Activated naive CD4-positive, alpha-beta T cell treated with anti-CD3 and anti-CD28 coated beads for 36 hours (primary cell): ENCODE measurements at regions not wholly inside any gene's neighbourhood (a gene's known extent, or its start where the extent isn't known, plus 50 kb on each side); places are given as distances from the start of the nearest gene placed in this dataset.

ENCODE experiments used
- CTCF ChIA-PET: fragments of 350-600 bp; sonication (Branson Sonifier 250); formaldehyde crosslinking; loops from one replicate; lab custom pipeline; 2021; ENCODE audit warnings: antibody characterized with exemption; lab: Charles Lee
- DNase-seq: peaks from one replicate; pipeline ENCODE4 v3.0.0-alpha.2; 2020
- H3K27ac Mint-ChIP-seq: one replicate; pipeline ENCODE4 v1.8.0; 2021; ENCODE audit warnings: mild to moderate bottlenecking, mixed read lengths
- H3K27me3 Mint-ChIP-seq: one replicate; pipeline ENCODE4 v1.8.0; 2021; ENCODE audit warnings: low read depth, mixed read lengths
- H3K36me3 Mint-ChIP-seq: one replicate; pipeline ENCODE4 v1.8.0; 2021; ENCODE audit warnings: low read depth, mixed read lengths
- H3K4me1 Mint-ChIP-seq: one replicate; pipeline ENCODE4 v1.8.0; 2021; ENCODE audit warnings: low read depth, mixed read lengths
- H3K4me3 Mint-ChIP-seq: one replicate; pipeline ENCODE4 v1.8.0; 2021; ENCODE audit warnings: mild to moderate bottlenecking, moderate library complexity, mixed read lengths
- H3K9me3 Mint-ChIP-seq: one replicate; pipeline ENCODE4 v1.8.0; 2021; ENCODE audit warnings: mixed read lengths
- intact Hi-C: fragments of 100-400 bp; cut with micrococcal nuclease; formaldehyde crosslinking; loops from one replicate; pipeline ENCODE4 v1.15.1; 2023

DNA sequence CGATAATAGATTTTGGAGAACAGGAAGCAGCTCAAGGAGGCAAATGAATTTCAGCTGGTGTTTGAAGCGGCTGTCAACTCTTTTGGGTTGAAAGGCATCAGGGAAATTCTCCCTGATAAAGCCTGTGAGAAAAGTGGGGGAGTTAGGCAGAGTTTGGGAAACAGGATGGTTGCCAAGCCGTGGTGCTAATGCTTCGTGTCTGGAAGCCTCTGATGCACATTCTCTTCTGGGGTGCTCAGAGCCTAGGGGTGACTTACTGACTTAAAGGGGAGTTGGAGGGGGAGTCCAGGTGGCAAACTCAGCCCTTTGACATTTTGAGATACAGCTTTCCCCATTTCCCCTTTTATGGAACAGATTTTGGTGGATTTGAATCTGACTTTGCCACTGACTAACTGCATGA lies 202.5 kb upstream of the CLINT1 start:
- no peak overlapping the region for H3K27ac Mint-ChIP-seq
- peaks cover 6% of the 10 kb centered on the region for H3K27me3 Mint-ChIP-seq
- intact Hi-C loops: no loop called here
- no peaks in the 10 kb centered on the region for H3K9me3 Mint-ChIP-seq
- no peak for DNase-seq
- no peaks in the 10 kb centered on the region for H3K4me1 Mint-ChIP-seq
- H3K4me3 Mint-ChIP-seq: no peak overlapping the region
- H3K36me3 Mint-ChIP-seq: no peaks in the 10 kb centered on the region
- CTCF ChIA-PET: interaction anchor here (0.7 to 2.5 kb wide), 2 partner anchors 14 kb away, joined by 4 to 17 read pairs; no protein-coding TSS in a partner anchor

DNA sequence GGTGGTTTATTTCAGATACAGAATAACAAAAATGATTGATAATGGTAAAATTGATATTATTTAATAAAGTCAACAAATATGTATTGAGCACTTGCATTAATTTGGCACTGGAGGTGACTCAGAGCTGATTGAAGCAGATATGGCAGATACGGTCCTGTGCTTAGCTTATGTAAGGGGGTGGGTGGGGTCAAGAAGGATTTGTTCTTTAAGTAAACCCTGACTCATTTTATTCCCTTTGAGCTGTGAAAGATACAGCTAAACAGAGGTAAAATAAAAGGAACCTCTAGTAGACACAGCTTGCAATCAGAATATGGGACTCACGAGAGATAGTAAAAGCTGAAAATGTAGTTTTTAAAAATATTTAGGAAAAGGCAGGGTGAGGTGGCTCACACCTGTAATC lies 201.3 kb upstream of the CLINT1 start:
- Mint-ChIP-seq H3K27ac (no peak overlapping the region), H3K4me1 (no peaks in the 10 kb centered on the region), H3K4me3 (no peak overlapping the region), H3K36me3 (no peaks in the 10 kb centered on the region), H3K9me3 (no peaks in the 10 kb centered on the region), H3K27me3 (peaks cover 6% of the 10 kb centered on the region)
- no peak for DNase-seq
- intact Hi-C loops: no loop called here
- CTCF ChIA-PET: interaction anchor here (0.6 to 2.5 kb wide), 2 partner anchors 15 to 245 kb away, joined by 3 to 17 read pairs; no protein-coding TSS in a partner anchor

DNA sequence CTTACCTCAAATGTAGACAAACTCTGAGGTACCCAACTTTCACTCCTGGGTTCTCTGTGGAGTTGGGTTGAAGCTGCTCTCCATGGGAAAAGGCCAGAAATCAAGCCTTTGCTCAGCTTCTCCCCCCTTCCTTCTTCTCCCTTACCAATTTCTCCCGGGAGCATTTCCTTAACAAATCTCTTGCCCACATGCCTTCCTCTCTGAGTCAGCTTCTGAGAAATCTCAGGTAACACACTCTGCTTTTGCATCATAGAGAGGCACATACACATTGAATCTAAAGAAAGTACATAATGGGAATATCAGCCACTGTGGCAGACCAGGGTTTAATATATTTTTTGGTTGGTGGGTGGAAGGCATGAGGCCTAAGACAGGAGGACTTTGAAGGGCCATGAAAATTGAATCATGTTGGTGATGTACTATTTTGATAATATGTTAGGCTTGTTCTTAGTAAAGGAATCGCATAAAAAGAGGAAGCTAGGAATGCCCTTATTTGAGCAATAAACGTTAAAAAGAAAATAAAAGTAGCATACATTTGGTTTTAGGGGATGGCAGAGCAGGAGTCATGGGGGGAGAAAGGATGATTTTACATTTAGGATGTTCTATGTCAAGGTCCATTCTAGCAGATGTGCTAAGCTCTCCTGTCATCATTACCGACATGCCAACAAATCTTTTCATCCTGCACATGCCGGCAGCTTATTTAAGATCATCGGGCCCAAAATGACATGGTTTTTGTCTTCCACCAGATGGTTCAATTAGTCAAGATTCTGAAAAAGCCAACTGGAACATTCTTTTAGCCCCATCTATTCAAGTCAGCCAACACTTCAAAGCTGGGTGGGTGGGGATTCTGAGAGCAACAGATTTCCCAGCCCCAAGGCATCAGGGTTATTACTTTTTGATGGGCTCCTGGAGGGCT lies 199.5 kb upstream of the CLINT1 start:
- Mint-ChIP-seq H3K27me3 (peaks cover 9% of the 10 kb centered on the region), H3K9me3 (no peaks in the 10 kb centered on the region), H3K36me3 (no peaks in the 10 kb centered on the region), H3K27ac (no peak overlapping the region), H3K4me1 (no peaks in the 10 kb centered on the region), H3K4me3 (no peak overlapping the region)
- CTCF ChIA-PET: interaction anchor here (0.6 to 2.5 kb wide), 4 partner anchors 17 to 1388 kb away, joined by 3 to 17 read pairs (median 4); no protein-coding TSS in a partner anchor
- intact Hi-C loops: no loop called here
- DNase-seq: no peak

DNA sequence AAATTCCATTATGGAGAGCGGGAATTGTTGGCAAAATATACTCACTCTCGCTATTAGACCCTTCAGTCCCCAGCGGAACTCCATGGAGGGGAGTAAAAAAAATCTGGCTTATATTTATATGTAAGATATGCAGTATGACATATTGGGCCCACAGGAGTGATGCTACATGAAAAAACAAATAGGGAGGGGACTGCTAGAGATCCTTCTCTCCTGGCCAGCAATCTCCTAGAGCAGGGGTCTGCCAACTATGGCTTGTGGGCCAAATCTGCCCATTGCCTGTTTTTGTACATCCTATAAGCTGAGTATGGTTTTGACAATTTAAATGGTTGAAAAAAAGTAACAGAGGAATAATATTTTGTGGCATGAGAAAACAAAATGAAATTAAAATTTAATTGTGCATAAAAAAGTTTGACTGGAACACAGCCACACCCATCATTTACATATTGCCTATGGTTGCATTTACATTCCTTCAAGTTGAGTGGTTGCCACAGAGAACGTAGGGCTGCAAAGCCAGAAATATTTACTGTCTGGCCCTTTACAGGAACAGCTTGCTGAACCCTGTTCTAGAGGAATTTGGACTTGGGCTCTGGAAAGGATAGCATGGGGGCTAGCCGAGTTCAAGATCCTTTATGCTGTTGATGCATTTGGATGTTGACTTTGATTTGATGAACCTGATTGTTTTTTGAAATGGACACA lies 197.3 kb upstream of the CLINT1 start:
- DNase-seq: no peak
- intact Hi-C loops: no loop called here
- H3K9me3 Mint-ChIP-seq: no peaks in the 10 kb centered on the region
- no peaks in the 10 kb centered on the region for H3K4me1 Mint-ChIP-seq
- no peak overlapping the region for H3K4me3 Mint-ChIP-seq
- CTCF ChIA-PET: no interaction called here
- peaks cover 10% of the 10 kb centered on the region for H3K27me3 Mint-ChIP-seq
- no peak overlapping the region for H3K27ac Mint-ChIP-seq
- no peaks in the 10 kb centered on the region for H3K36me3 Mint-ChIP-seq

DNA sequence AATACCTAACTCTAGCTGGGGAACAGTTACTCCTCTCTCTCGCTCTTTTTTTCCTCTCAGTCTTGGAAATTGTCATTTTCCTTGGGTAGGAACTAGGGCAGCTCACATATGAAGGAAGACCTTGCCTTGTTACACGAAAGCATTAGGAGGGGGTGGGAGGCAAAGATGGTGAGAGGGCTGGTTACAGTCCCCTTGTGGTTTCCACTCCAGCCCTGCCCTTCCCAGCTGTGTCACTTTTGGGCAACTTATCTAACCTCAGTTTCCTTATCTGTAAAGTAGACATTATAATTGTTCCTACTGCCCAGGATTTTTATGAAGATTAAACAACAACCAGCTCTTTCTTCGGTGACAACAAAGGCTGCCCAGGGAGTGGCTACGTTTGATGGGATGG lies 196.2 kb upstream of the CLINT1 start:
- Mint-ChIP-seq H3K27ac (no peak overlapping the region), H3K4me3 (no peak overlapping the region), H3K4me1 (no peaks in the 10 kb centered on the region), H3K36me3 (no peaks in the 10 kb centered on the region), H3K9me3 (no peaks in the 10 kb centered on the region), H3K27me3 (peaks cover 12% of the 10 kb centered on the region)
- no peak for DNase-seq
- CTCF ChIA-PET: no interaction called here
- intact Hi-C loops: no loop called here

DNA sequence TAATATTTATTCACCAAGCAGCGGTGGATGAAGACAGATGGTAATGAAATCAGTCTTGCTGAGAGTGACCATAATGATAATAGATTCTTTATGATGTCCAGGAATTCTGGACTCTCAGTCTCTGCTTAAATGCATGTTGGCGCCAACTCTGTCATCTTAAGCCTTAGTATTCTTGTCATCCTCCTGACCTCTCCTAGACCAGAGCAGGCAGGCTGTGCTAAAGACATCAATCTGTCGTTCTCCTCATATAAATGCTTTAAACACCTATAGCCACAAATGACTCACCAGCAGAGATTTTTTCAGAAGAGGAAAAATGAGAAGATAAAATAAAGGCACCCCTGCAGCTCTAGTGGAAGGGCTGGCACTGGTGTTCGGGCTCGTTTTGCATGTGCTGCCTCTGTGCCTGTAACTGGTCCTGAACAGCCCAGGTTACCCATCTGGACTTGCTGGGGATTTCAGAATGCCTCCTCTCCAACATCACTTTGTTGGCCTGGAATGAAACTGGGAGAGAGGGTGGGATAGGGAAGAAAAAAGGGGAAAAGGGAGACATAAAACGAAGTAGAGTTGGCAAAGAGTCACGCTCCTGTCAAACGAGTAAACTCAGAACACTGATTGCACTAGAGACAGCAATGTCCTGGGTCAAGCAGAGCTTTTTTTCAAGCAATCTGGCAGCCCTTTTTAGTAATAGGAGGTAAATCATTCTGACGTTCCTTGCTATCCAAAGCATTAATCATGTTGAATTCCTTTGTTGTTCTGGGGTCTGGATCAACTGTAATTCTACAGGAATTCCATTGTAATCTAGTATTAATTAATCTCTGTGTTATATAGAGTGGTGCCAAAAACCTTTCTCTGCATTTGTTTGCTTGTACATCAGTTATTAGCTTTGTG lies 195.5 kb upstream of the CLINT1 start:
- Mint-ChIP-seq H3K27me3 (peaks cover 10% of the 10 kb centered on the region), H3K27ac (no peak overlapping the region), H3K4me1 (no peaks in the 10 kb centered on the region), H3K9me3 (no peaks in the 10 kb centered on the region), H3K4me3 (no peak overlapping the region), H3K36me3 (no peaks in the 10 kb centered on the region)
- CTCF ChIA-PET: no interaction called here
- intact Hi-C loops: no loop called here
- no peak for DNase-seq

DNA sequence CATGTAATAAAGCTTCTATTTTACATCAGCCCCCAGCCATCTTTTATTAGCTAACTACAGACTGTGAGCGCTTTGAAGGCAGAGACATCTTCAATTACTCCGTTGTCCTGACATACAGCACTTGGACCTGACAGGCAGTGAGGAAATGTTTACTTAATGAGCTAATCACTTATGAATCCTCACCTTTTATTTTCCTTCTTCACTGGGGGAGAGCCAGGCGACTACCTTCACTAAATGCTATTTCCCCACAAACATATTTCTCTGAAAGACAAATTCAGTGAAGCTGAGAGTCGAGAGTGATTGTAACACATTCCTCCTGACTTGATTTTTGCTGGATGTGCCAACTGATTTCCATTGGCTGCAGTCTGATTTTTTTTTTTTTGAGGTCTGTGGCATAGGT lies 192.1 kb upstream of the CLINT1 start:
- CTCF ChIA-PET: interaction anchor here (0.6 kb wide), 1 partner anchor 29 kb away, joined by 3 read pairs; no protein-coding TSS in a partner anchor
- H3K4me1 Mint-ChIP-seq: no peaks in the 10 kb centered on the region
- no peak overlapping the region for H3K4me3 Mint-ChIP-seq
- peaks cover 8% of the 10 kb centered on the region for H3K27me3 Mint-ChIP-seq
- H3K36me3 Mint-ChIP-seq: no peaks in the 10 kb centered on the region
- DNase-seq: no peak
- H3K27ac Mint-ChIP-seq: no peak overlapping the region
- no peaks in the 10 kb centered on the region for H3K9me3 Mint-ChIP-seq
- intact Hi-C loops: no loop called here

DNA sequence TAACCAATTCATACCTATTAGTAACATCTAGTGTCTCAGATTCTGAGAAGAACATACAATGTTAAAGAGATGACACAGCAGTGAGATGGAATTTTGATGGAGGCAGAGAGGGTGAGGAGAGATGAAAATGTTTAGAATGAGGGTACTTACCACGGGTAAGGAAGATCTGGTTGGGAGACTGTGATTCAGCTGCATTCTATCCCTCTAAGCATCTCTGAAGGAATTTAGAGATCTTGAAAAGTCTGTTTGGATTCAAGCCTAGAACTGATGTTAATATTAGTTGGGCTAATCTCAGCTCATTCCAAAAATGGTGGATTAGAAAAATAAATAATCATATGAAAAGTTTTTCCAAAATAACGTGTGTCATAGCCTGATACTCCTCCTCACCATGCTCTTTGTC lies 191.5 kb upstream of the CLINT1 start:
- no peak overlapping the region for H3K27ac Mint-ChIP-seq
- intact Hi-C loops: no loop called here
- H3K4me3 Mint-ChIP-seq: no peak overlapping the region
- CTCF ChIA-PET: interaction anchor here (1.6 kb wide), 1 partner anchor 25 kb away, joined by 4 read pairs; no protein-coding TSS in a partner anchor
- no peaks in the 10 kb centered on the region for H3K4me1 Mint-ChIP-seq
- no peaks in the 10 kb centered on the region for H3K36me3 Mint-ChIP-seq
- no peak for DNase-seq
- peaks cover 8% of the 10 kb centered on the region for H3K27me3 Mint-ChIP-seq
- no peaks in the 10 kb centered on the region for H3K9me3 Mint-ChIP-seq

DNA sequence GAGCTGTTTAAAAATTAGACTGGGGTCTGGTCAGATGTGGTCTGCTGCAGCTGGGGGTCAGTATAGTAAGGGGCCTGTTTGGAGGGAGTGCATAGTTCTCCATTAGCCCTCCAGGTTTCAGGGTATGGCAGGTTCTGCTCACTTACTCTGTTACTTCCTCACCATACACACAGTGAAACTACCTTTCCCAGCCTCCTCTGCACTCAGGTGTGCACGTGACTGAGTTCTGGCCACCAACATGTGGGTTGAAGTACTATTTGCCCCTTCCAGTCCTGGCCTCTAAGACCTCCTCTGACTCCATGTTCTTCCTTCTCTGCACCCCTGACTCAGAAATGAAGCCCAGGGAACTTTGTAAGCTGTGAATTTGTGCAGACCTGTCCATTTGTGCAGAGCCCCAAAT lies 190.5 kb upstream of the CLINT1 start:
- intact Hi-C loops: no loop called here
- no peaks in the 10 kb centered on the region for H3K4me1 Mint-ChIP-seq
- no peaks in the 10 kb centered on the region for H3K9me3 Mint-ChIP-seq
- H3K27ac Mint-ChIP-seq: no peak overlapping the region
- CTCF ChIA-PET: interaction anchor here (1.6 kb wide), 1 partner anchor 26 kb away, joined by 4 read pairs; no protein-coding TSS in a partner anchor
- H3K36me3 Mint-ChIP-seq: no peaks in the 10 kb centered on the region
- no peak overlapping the region for H3K4me3 Mint-ChIP-seq
- peaks cover 5% of the 10 kb centered on the region for H3K27me3 Mint-ChIP-seq
- DNase-seq: no peak

DNA sequence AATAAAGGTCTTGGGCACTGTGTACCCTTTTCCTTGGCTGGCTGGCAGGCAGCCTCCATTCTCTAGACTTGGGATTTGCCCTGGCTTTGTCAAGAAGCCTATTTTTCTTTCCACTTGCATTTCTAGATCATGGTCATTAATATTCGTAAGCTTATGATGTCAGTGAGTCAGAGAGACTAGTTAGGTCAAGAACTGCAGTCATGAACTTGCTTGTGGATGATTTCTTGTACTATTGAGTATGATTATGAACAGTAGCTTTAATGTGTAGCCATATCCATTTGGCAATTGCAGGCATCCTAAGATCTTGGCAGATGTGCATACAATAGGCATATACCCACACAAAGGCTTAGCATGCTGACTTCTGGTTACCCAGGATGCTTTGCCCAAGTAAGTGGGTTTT lies 186.8 kb upstream of the CLINT1 start:
- H3K27me3 Mint-ChIP-seq: peaks cover 2% of the 10 kb centered on the region
- intact Hi-C loops: no loop called here
- H3K4me3 Mint-ChIP-seq: no peak overlapping the region
- H3K9me3 Mint-ChIP-seq: no peaks in the 10 kb centered on the region
- DNase-seq: no peak
- no peaks in the 10 kb centered on the region for H3K36me3 Mint-ChIP-seq
- CTCF ChIA-PET: no interaction called here
- H3K27ac Mint-ChIP-seq: no peak overlapping the region
- H3K4me1 Mint-ChIP-seq: no peaks in the 10 kb centered on the region

DNA sequence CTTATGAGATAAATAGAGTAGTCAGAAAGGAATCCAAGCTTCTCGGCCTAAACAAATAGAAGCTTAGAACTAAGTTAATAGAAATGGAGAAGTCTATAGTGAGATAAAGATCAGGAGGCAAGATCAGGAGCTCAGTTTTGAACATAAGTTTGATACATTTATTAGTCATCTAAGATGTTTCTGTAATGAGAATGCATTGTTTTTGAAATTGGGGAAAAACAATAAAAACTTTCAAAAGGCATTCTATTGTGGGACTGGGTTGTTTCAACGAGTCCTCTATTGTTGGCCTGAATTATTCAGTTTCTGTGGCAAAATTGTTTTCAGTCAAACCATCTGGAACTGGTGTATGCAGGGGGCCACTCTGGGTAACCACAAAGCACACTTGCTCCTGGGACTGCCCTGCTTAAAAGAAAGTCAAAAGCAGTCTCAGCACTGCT lies 181.0 kb upstream of the CLINT1 start:
- Mint-ChIP-seq H3K27ac (no peak overlapping the region), H3K36me3 (peaks cover 1% of the 10 kb centered on the region), H3K4me1 (no peaks in the 10 kb centered on the region), H3K9me3 (peaks cover 8% of the 10 kb centered on the region), H3K27me3 (no peaks in the 10 kb centered on the region), H3K4me3 (no peak overlapping the region)
- CTCF ChIA-PET: interaction anchor here (1.5 kb wide), 1 partner anchor 1093 kb away, joined by 3 read pairs; no protein-coding TSS in a partner anchor
- DNase-seq: no peak
- intact Hi-C loops: no loop called here

DNA sequence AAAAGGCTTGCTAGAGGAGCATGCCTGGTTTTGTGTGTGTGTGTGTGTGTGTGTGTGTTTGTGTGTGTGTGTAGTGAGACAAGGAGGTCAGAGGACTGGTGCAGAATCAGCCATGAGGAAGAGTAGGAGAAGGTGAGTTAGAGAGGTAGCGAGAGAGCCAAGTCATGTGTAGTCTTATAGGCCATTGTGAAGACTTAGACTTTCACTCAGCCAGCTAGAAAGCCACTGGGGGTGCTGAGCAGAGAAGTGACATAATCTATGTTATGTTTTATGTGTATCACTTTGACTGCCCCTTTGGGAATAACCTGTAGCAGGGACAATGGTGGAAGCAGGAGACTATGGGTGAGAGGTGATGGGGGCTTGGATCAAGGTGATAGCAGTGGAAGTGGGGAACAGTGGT lies 180.5 kb upstream of the CLINT1 start:
- peaks cover 5% of the 10 kb centered on the region for H3K36me3 Mint-ChIP-seq
- H3K9me3 Mint-ChIP-seq: peaks cover 12% of the 10 kb centered on the region
- no peak overlapping the region for H3K27ac Mint-ChIP-seq
- DNase-seq: no peak
- no peak overlapping the region for H3K4me3 Mint-ChIP-seq
- CTCF ChIA-PET: interaction anchor here (1.5 kb wide), 1 partner anchor 1093 kb away, joined by 3 read pairs; no protein-coding TSS in a partner anchor
- H3K27me3 Mint-ChIP-seq: peaks cover 5% of the 10 kb centered on the region
- intact Hi-C loops: no loop called here
- no peaks in the 10 kb centered on the region for H3K4me1 Mint-ChIP-seq
